Activated CD4-positive, alpha-beta T cell treated with anti-CD3 and anti-CD28 coated beads for 24 hours (primary cell): ENCODE measurements at regions not wholly inside any gene's neighbourhood (a gene's known extent, or its start where the extent isn't known, plus 50 kb on each side); places are given as distances from the start of the nearest gene placed in this dataset.
"Not testable (repeated sequence)": the region's sequence is repeated elsewhere in the genome, so short reads cannot be mapped to it uniquely, and the experiment has no call there.

Experiments
- DNase-seq, 2 donors: peaks; one replicate each; pipeline ENCODE4 v3.0.0-alpha.2; 2020; ENCODE audit warnings: low read depth in 2 of 2

DNA sequence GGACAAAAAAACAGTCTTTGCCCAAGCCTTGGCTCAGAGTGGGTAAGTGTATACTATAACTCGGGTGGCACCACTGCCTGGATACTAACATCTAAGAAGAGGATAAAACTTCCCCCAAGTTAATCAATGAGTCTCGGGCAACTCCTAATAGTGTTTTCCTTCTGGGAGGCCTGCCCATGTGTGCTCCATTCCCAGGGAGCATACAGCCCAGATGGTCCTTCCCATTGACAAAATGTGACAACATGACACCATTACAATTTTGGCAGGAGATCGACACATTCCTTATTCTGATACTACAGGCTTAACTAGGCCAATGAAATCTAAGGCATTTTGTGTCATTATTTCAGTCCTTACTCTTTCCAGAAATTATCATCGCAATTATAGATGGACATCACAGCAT lies 52.7 kb upstream of the CRIM1 start:
- no peak for DNase-seq

DNA sequence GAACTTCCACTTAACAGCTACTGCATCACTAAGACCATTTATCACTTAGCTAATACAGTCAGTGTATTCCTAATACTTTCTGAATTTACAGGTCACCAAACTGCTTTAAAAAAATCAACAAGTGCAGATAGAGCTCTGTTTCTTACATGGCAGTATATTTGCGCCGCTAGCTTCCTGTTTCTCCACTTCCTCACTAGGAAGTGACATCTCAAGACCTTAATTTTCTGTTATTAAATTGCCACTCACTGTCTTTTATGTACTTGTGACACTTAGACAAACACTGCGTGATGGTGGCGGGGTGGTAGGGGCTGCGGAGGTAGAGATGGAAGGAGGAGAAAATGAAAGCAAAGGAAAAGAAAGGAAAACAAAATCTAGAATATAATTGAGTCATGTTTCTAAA lies 53.7 kb upstream of the CRIM1 start:
- no peak for DNase-seq

DNA sequence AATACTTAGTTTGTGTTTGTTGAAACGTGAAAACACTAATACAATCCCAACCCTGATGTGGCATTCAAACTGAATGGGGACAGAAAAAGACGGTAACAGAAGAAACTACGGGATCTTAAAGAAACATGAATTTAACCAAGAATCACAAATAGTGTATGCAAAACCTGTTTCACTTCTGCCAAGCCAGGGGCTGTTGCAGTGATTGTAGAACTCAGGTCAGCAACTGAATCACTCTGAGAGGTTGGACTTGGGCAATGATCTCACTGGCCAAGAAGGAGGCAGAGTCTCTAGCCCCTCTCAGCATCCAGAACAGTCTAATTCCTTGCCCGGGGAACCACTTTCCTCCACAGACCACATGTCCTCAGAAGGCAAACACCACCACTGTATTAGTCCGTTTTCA lies 54.9 kb upstream of the CRIM1 start:
- no peak for DNase-seq

DNA sequence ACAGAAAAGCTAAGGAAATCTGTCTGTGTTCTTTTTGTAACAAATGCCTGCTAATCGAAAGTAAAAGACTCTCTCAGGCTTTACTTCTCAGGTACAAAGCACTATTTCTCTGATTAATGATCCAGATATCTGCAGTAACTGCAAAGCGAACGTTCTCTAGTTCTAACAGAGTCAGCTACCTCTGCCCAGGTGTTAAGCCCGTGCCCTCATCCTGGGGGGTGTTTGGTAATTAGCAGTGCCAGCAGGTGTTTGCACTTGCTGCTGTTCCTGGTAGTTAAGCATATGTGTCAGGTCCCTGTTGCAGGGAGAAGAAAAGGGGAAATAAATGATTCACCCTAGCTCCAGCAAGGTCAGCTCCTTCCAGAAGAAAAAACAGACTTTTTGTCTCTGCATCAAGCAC lies 58.8 kb upstream of the CRIM1 start:
- no peak for DNase-seq

DNA sequence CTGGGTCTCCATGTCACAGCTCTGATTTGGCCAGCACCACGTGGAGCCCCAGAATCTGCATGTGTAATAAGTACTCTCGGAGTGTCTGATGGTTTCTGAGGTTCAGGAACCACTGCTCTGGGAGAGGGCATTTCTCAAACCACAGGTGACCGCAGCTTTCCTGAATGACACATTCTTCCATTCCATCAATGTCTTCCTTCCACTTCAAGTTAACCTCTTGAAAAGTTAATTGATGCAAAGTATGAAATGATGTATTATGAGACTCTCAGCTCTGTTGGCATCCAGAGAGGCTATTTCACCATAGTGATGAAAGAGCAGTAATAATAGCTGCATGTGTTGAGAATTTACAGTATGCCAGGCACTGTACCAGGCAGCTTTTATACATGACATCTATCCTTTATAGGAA lies 61.3 kb upstream of the CRIM1 start:
- DNase-seq: no peak

DNA sequence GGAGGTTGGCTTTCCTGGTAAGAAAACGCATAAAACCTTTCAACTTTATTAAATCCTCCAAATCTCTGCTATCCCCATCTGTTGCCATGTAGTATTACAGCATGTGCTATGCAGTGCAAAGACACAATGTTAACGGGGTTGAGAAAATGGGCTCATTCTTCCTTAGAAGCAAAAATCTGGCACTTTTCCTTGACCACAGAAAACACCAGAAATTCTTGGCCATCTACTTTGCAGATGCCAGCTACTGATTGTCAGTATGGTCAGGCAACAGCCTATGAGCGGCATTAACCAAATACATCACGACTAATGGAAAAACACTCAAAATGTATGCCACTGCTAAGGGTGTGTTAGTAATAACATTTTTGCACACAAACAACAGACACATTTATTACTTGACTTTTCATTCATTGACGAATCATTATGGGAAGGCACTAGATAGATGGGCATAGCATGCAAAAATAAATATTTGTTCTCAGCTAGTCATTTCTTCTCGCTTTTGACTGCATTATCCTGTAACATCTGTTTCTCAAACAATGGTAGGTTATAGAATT lies 65.2 kb upstream of the CRIM1 start:
- DNase-seq: no peak

DNA sequence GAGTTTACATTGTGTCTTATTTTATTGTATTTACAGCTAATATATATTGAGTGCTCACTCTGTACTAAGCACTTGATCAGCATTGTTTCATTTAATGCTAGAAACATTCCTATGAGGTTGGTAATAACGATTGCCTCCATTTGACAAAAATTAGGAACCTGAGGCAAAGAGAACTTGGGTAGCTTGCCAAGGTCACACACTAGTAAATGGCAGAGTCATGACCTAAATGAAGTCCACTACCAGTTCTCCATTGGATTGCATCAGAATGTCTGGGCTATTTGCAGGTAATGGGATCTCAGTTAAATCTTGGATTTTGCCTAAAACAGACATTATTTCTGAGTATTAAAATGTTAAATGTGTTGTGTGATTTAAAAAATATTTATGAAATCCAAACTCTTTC lies 65.8 kb upstream of the CRIM1 start:
- DNase-seq: no peak

DNA sequence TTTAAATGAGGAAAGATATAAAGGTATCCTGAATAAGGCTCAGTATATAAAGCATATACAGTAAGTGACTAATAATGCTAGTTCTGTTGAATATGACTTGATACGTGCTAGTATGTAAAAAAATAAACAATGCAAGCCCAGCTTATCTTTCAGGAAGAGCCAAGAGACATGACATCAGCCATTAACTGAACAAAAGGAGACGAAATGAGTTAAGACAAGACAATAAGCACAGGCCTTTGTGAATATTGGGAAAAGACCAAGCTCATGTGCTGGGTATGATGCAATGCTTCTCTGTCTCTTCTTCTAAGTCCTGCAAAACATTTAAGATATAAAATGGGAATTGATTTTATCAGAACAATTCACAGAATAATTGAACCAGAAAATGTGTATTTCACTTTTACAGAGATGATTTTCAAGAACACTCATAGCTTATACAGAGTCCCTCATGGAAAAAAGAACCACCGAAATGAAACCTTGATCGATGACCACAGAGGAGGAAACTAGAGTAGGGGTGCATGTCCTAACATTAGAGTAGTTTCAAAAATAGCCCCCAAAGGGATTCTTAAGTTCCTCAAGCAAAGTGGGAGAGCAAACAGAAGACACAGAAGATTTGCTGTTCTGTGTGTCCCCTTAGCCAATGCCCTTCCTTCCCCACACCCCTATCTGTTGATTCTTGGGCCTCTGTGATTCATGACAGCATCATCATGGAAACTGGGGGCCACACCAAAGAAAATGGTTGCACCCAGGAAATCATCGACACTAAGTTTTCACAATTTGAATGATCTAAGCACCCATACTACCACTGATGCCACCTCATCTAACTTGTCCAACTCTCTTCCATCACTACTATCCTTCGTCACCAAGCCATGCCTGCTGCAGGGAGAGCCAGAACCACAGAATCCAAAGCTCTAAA lies 68.0 kb upstream of the CRIM1 start:
- DNase-seq: no peak

DNA sequence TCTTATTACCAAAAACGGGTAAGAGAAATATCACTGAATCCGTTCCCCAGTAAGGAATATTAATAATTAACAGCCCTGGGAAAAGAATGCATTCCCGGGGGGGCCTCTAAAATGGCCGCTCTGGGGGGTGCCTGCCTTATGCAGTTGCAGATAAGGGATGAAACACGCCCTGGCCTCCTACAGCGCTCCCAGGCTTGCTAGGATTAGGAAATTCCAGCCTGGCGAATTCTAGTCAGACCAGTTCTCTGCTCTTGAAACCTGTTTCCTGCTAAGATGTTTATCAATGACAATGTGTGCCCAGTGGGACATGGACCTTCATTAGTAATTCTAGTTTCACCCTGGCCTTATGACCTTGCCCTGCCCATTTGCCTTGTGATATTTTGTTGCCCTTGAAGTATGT lies 76.1 kb upstream of the CRIM1 start:
- DNase-seq: not testable (repeated sequence)

DNA sequence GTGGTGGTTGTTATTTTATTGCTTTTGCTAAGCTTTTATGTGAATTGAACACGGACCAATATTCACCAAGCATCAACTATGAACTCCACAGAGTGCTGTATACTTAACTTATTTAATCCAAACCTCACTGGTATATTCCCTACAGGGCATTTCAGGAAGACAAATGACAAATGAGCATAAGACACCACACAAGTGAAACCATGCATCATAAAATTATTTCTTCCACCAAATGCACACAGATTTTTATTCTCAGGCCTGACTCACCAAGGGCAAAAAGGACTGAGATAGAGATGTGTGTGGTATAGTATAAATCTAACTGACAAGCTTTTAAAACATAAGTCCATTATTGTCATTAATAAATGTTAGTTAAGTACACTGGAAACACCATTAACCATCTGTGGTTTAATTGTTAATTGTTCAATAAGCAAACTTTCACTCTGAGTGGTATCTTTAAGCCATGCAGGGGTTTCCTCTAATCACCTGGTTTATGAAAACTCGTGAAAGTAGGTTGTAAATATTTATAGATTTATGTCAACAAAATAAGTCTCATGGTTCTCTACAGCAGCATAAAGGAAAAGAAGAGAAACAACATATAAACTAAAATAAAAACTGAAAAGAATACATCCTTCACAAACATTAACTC lies 77.6 kb upstream of the CRIM1 start:
- DNase-seq: no peak

DNA sequence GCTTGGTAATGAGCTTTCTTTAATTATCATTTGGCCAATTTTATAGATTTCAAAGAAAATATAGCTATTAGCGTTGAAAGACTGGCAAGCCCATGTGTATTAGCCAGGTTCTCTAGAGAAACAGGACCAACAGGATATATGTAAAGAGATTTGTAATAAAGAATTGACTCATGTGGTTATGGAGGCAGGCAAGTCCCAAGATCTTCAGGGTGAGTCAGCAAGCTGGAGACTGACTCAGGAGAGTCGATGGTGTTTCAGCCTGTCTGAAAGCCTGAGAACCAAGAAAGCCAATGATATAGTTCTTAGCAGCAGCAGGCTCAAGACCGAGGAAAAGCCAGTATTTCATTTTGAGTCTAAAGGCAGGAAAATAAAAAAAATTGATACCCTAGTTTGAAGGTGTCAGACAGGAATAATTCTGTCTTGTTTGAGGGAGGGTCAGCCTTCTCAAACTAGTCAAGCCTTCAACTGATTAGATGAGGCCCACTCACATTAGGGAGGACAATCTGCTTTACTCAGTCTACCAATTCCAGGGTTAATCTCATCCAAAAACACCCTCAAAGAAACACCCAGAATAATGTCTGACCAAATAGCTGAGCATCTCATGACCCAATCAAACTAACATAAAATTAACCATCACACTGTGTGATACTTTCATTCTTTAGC lies 78.3 kb upstream of the CRIM1 start:
- peak in 1 of 2 donors; percentile 15 for DNase-seq

DNA sequence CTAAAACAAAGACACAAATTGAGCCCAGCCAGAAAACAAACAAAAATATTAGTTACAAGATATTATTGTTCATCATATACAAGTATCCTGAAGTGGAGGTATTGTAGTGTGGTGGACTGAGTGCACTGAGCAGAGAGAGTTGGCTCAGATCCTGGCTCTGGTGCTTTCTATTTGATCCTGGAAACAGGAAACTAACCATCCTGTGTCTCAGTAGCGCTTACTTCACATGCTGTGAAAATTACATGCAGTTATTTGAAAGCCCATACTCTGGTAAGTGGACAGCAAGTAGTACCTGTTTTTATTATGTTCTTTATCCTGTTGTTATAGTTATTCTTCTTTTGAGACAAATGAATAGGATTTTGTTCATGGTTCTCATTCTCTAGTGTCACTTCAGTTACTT lies 84.3 kb upstream of the CRIM1 start:
- no peak for DNase-seq

DNA sequence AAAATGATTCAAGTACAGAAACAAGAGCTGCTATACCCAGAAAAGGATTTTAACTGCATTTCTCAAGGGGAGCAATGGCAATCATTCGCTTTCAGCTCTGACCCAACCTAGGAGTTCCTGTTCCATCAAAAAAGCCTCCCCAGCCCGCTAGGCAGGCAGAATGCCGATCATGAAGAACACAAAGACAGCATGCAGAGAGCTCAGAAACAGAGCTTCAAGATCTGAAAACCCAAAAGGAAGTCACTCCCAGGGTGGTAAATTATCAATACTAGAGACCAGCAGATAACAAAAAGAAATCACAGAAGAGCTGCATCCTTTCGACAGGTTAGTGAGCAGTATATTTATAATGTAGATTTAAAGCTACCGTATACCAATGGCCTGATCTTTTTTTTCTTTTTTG lies 84.8 kb upstream of the CRIM1 start:
- no peak for DNase-seq

DNA sequence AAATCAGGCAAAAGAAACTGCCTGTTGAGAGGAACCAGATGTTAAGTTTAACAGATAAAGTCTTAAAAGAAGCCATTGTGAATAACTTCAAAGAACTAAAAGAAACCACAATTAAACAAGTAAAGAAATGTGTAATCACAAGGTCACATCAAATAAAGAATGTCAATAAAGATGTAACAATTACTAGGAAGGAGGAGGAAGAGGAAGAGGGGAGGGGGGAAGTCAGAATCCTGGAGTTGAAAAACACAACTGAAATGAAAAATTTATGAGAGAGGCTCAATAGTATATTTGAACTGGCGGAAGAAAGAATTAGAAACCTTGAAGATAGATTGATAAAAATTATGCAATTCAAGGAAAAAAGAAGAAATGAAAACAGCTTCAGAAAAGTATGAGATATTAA lies 88.4 kb upstream of the CRIM1 start:
- no peak for DNase-seq

DNA sequence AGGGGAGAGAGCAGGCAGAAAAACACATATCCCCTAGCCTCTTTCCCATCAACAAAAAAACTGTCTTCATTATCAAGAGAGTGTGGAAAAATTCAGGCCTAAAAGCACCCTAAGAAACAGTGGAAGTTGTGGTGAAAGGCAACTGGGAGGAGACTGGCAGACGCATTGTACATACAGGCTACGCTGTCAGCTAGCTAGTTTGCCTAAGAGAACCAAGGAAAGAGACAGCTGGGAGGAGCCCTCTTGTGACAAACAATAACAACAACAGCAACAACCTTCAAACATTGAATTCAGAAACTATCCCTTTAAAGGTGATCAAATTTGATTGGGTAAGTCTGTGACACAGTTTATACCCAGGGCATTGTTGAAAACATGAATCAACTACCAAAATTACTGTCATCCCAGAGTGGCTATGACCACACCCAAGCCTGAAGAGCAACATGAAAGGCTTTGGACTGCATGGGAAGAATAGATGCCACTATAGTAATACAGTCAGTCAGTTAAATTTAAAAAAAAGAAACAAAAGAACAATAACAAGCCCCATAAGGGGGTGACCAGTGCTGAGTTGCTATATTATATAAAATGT lies 88.9 kb upstream of the CRIM1 start:
- no peak for DNase-seq

DNA sequence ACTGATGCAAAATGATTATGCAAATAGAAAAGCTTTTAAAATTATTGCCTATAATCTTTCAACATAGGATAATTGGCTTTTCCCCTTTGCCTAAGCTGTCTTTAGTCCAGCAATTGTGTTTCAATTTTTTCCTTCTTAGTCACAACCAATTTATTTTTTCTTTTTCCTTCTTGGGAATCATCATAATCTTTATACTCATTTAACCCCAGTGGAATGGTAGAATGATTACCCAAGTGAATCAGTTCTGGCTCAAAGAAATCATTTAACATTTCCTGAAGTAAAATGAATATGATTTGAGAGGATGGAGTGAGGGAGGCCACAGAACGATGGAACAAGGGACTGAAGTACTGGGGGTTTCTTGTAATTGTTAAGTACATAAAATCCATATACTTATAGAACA lies 93.0 kb upstream of the CRIM1 start:
- no peak for DNase-seq

DNA sequence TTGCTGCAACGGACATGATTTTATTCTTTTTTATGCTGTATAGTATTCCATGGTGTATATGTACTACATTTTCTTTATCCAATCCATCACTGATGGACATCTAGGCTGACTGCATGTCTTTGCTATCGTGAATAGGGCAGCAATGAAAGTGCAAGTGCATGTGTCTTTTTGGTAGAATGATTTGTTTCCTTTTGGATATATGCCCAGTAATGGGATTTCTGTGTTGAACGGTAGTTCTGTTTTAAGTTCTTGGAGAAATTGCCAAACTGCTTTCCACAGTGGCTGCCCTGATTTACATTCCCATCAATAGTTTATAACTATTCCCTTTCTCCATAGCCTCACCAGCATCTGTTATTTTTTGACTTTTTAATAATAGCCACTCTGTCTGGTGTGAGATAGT lies 99.7 kb upstream of the CRIM1 start:
- DNase-seq: no peak

DNA sequence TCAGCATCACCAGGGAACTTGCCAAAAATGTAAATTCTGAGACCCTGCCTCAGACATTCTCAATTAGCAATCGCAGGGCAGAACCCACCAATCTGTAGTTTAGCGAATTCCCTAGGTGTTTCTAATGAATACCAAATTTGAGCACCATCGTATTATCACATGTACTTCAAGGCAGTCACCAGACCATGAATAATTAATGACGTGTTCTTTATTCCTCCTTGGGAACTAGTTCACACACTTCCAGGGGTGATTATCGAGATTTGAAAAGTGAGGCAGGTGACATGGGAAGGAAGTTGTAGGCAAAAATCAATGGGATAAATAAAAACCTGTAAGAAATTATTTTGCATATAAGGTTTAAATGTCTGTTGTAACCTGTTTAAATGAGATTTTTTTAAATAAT lies 102.5 kb upstream of the CRIM1 start:
- DNase-seq: no peak

DNA sequence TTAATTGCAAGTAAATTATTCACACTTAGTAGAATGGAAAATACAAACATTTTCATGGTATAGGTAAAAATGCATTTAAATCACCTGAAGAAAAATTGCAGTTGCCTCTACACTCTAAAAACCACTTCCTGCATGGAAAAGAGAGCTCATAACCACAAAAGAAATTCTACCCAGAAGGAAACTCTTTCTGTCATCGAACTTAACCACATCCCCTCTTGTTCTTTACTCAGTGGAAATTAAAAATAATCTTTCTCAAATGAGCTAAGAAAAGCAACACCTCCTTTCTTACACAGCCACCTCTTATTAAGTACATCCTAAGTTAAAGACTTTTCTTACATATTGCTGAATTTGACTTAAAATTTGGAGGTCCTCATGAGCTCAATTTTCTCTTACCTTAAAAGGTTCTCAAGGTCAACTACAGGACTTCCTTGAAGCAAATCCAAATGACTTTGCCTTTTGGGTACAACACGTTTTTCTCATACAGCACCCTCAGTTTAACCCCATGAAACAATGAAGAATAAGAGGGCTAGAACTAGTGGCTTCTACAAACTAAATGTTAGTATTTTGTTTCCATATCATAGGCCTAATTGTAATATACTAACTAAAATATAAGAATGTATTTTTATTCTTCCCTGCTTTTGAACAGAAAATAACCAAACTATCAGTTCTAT lies 109.1 kb upstream of the CRIM1 start:
- DNase-seq: no peak

DNA sequence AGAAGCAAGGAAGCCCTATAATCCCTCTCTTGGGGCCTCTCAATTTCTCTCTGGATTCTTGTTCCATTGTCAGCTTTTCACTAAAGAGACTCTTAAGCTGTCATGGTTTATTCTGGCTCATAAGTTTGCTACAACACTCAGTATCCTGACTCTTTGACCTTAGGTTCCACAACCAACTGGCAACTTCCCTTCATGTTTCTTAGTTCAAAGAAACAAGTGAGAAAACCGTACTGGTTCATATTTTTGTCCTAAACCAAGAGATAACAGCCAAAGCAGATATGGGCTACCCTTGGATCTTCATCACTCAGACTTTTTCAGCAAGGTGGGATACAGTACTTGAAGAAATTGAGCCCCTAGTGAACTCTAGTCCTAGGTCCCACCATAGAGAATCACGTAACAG lies 109.9 kb upstream of the CRIM1 start:
- no peak for DNase-seq

DNA sequence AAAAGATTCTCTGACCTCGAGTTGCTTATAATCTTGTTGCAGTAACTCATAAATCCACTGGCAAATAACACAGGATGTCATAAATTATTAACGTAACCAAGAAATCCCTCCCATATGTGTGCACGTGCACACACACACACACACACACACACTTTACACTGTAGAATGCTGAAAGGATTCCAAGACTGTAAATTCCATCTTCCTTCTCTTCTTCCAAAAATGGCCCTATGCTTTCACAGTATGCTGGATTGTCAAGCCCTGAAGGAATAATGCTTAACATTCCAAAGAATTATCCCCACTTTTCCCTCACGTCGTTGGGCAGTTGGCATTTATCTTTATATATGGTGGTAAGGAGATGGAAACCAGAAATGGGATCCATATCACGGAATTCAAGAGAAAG lies 117.5 kb upstream of the CRIM1 start:
- DNase-seq: no peak

DNA sequence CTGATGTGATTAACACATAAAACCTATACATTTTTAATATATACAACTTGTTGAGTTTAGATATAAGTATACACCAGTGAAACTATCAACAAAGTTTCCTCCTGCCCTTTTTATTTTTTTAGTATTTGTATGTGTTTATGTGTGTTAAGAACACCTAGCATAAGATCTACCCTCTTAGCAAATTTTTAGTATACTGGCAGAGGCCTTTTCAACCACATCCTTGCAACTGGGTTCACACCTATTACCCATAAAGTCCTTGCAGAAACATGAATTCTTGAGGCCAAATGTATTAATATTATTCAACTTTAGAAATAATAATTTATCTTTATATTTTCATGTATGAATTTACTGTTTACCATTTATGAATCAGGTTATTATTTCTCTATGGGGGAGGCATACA lies 119.7 kb upstream of the CRIM1 start:
- DNase-seq: no peak
